ENCODE measurements at regions not wholly inside any gene's neighbourhood (a gene's known extent, or its start where the extent isn't known, plus 50 kb on each side); places are given as distances from the start of the nearest gene placed in this dataset.
"Not testable (repeated sequence)": the region's sequence is repeated elsewhere in the genome, so short reads cannot be mapped to it uniquely, and the experiment has no call there.

- Histone ChIP-seq H3K4me1 (ENCODE audit: low read depth, poor library complexity, severe bottlenecking) (no peaks in the 10 kb centered on the region), H3K27ac (no peak overlapping the region), H3K27me3 (ENCODE audit: insufficient read depth, low read depth) (no peaks in the 10 kb centered on the region), H3K4me3 (IDR thresholded peaks at IDR 0.05; ENCODE audit: insufficient read depth, low read depth, low read length) (no peak overlapping the region), H4K20me1 (ENCODE audit: insufficient read depth) (no peaks in the 10 kb centered on the region), H3K4me2 (no peak overlapping the region), H3K36me3 (ENCODE audit: insufficient read depth) (no peaks in the 10 kb centered on the region), H2AFZ (ENCODE audit: low read depth) (no peak overlapping the region), H3K79me2 (ENCODE audit: insufficient read depth, low read depth) (no peaks in the 10 kb centered on the region), H3K9ac (no peak overlapping the region)
- TF ChIP-seq CTCF (conservative IDR thresholded peaks at IDR 0.05; ENCODE audit: low read depth, low read length) = no peak
Observed at GRCh38 chr19:20444202-20444885, 121.2 kb downstream of the ZNF737 start.

GRCh38 chr19:20432266-20432842 lies 133.2 kb downstream of the ZNF737 start:
- not testable (repeated sequence) for H3K79me2 ChIP-seq (ENCODE audit: insufficient read depth, low read depth); H3K4me1 ChIP-seq (ENCODE audit: low read depth, poor library complexity, severe bottlenecking); H3K27ac ChIP-seq; H3K4me2 ChIP-seq; H3K36me3 ChIP-seq (ENCODE audit: insufficient read depth); H2AFZ ChIP-seq (ENCODE audit: low read depth); H3K4me3 ChIP-seq (IDR thresholded peaks at IDR 0.05; ENCODE audit: insufficient read depth, low read depth, low read length); H4K20me1 ChIP-seq (ENCODE audit: insufficient read depth); H3K27me3 ChIP-seq (ENCODE audit: insufficient read depth, low read depth); H3K9ac ChIP-seq

GRCh38 chr19:20431826-20432225 lies 133.8 kb downstream of the ZNF737 start:
- no peaks in the 10 kb centered on the region for H4K20me1 ChIP-seq (ENCODE audit: insufficient read depth)
- H3K27ac ChIP-seq = no peak overlapping the region
- no peak overlapping the region for H3K9ac ChIP-seq
- no peak for TF ChIP-seq CTCF (conservative IDR thresholded peaks at IDR 0.05; ENCODE audit: low read depth, low read length)
- no peak overlapping the region for H2AFZ ChIP-seq (ENCODE audit: low read depth)
- no peaks in the 10 kb centered on the region for H3K79me2 ChIP-seq (ENCODE audit: insufficient read depth, low read depth)
- H3K4me1 ChIP-seq (ENCODE audit: low read depth, poor library complexity, severe bottlenecking) = no peaks in the 10 kb centered on the region
- H3K4me2 ChIP-seq = no peak overlapping the region
- no peaks in the 10 kb centered on the region for H3K36me3 ChIP-seq (ENCODE audit: insufficient read depth)
- H3K27me3 ChIP-seq (ENCODE audit: insufficient read depth, low read depth) = no peaks in the 10 kb centered on the region
- no peak overlapping the region for H3K4me3 ChIP-seq (IDR thresholded peaks at IDR 0.05; ENCODE audit: insufficient read depth, low read depth, low read length)

GRCh38 chr19:20423381-20424197 lies 142.0 kb downstream of the ZNF737 start:
- Histone ChIP-seq H3K4me1 (ENCODE audit: low read depth, poor library complexity, severe bottlenecking) (no peaks in the 10 kb centered on the region), H2AFZ (ENCODE audit: low read depth) (no peak overlapping the region), H3K79me2 (ENCODE audit: insufficient read depth, low read depth) (no peaks in the 10 kb centered on the region), H3K4me3 (IDR thresholded peaks at IDR 0.05; ENCODE audit: insufficient read depth, low read depth, low read length) (no peak overlapping the region), H3K36me3 (ENCODE audit: insufficient read depth) (no peaks in the 10 kb centered on the region), H4K20me1 (ENCODE audit: insufficient read depth) (no peaks in the 10 kb centered on the region), H3K4me2 (no peak overlapping the region), H3K9ac (no peak overlapping the region), H3K27ac (no peak overlapping the region), H3K27me3 (ENCODE audit: insufficient read depth, low read depth) (no peaks in the 10 kb centered on the region)
- no peak for TF ChIP-seq CTCF (conservative IDR thresholded peaks at IDR 0.05; ENCODE audit: low read depth, low read length)
